NOMO-1 treated with dmso at 0.1 percent for 144 hours (cell line): ENCODE measurements at regions not wholly inside any gene's neighbourhood (a gene's known extent, or its start where the extent isn't known, plus 50 kb on each side); places are given as distances from the start of the nearest gene placed in this dataset.

ENCODE experiments used
- DNase-seq: peaks from one replicate; lab custom pipeline; 2025; ENCODE audit not compliant: unreplicated experiment; lab: John Stamatoyannopoulos, UW

GRCh38 chr1:86229405-86229975 lies 72.9 kb upstream of the COL24A1 start:
- no peak for DNase-seq

DNA sequence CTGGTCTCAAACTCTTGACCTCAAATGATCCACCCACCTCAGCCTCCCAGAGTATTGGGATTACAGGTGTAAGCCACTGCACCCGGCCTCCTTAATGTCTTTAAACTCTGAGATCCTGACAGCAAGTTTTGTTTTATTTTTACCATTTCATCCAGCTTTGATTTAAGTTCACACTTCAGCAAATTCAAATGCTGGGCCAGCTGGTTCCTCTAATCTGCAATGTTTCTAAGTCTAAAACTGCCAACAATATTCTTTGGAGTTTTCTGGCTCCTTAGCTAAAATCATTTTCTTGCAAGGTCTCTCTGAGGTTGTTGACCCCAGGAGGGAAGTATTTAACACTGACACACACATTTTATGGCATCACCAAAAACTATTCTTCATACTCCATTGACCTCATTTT lies 72.0 kb upstream of the COL24A1 start:
- DNase-seq: no peak

DNA sequence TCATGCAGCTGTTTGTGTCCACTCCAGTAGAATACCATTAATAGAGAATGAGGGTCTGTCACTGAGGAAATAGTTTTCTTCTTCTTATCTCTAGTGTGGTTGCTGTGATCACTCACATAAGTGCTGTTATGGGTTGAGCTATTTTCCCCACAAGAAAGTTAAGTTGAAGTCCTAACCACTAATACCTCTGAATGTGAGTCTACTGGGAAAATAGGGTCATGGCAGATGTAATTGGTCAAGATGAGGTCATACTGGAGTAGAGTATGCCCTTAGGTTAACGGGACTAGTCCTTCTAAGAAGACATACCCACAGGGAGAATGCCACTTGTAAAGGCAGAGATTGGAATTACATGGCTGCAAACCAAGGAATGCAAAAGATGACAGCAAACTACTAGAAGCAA lies 70.5 kb upstream of the COL24A1 start:
- DNase-seq: no peak

GRCh38 chr1:86226204-86226603 lies 69.6 kb upstream of the COL24A1 start:
- DNase-seq: no peak

DNA sequence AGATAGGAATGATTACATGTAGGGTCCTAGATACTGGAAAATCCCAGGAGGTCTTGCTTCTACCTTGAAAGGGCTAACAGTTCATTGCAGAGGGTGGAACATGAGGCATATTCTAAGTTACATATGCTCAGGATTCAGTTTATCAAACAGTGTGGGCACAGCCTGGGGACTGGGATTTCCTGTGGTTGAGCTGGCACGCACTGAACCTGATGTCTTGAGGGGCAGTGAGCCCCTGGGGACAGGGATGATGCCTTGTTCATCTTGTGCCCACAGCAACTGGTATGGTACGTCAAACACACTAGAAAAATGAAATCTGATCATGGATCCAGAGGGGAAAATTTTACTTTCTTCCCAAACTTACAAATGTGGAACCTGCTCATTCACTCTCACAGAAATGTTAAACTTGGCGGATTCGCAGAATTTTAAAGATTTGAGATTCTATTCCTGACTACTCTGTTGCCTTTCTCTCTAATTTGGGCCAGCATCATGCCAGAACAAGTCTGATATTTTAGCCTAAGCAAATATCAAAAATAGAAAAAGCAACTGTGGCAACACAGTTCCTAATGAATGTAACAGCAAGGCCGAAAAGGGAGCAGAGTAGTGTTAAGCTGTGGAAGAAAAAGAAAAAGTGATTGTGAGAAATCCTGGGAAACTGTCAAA lies 68.2 kb upstream of the COL24A1 start:
- DNase-seq: no peak

DNA sequence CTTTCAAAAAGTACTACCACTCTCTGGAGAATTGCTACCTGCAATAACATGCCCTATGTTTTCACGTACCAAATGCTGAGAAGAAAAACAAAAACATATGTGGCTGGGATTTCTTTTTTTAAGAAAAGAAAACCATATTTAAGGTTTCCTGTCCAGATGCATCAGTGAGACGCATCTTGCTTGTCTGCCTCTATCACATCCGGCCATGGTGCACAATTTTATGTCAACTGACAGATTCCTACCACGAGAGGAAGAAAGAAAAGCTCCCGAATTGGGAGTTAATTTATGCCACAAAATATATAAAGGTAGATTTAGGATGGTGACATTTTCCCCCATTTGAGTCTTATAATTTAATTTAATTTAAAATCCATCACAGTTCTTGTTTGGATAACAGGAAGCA lies 62.3 kb upstream of the COL24A1 start:
- DNase-seq: no peak

- no peak for DNase-seq
Measured at GRCh38 chr1:86214605-86215004, 58.0 kb upstream of the COL24A1 start.

GRCh38 chr1:86209346-86209745 lies 52.8 kb upstream of the COL24A1 start:
- DNase-seq: no peak

DNA sequence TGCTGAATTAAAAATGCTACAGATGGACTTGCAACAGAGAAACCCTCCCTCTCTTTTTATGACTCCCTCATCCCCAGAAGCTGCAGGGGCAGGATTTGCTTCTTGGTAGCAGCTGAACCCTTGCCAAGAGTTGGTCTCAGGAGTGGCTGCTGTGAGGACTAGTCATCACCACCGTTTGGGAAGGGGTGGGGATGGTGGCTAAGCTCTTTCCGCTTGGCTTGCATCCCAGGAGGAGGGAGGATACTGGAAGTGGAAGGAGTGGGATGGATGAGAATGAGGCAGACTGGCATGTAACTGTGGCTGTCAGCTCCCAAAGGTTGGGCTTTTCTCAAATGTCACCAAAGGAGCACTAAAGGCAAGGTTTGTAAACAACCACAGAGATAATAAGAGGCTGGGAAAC lies 50.8 kb upstream of the COL24A1 start:
- no peak for DNase-seq
